H1 (cell line): ENCODE measurements at regions not wholly inside any gene's neighbourhood (a gene's known extent, or its start where the extent isn't known, plus 50 kb on each side); places are given as distances from the start of the nearest gene placed in this dataset.

Experiments
- CHD1 ChIP-seq: IDR thresholded peaks from 2 replicates; pipeline ENCODE4 v1.6.1; 2012; ENCODE audit warnings: low read depth, low read length, improper control_type of control experiment
- EGR1 ChIP-seq: IDR thresholded peaks from 2 replicates; pipeline ENCODE4 v1.6.1; 2011; ENCODE audit warnings: low read depth, low read length, borderline replicate concordance
- EZH2 ChIP-seq: fragments of 200-600 bp; sonication (generic); IDR thresholded peaks from 2 replicates; pipeline ENCODE4 v1.7.1; 2012; ENCODE audit warnings: low read depth, mild to moderate bottlenecking, moderate library complexity, low read length, inconsistent platforms; ENCODE audit not compliant: severe bottlenecking
- GTF2F1 ChIP-seq: IDR thresholded peaks from 2 replicates; pipeline ENCODE4 v1.6.1; 2012; ENCODE audit warnings: low read depth, low read length, improper control_type of control experiment, borderline replicate concordance
- MAFK ChIP-seq: IDR thresholded peaks from 2 replicates; pipeline ENCODE4 v1.6.1; 2012; ENCODE audit warnings: low read depth, mild to moderate bottlenecking, improper control_type of control experiment, low read length
- PHF8 ChIP-seq: fragments of 200-600 bp; sonication (generic); conservative IDR thresholded peaks from 2 replicates; pipeline ENCODE4 v1.7.1; 2012; ENCODE audit warnings: low read depth, mild to moderate bottlenecking, inconsistent platforms, low read length, moderate library complexity

DNA sequence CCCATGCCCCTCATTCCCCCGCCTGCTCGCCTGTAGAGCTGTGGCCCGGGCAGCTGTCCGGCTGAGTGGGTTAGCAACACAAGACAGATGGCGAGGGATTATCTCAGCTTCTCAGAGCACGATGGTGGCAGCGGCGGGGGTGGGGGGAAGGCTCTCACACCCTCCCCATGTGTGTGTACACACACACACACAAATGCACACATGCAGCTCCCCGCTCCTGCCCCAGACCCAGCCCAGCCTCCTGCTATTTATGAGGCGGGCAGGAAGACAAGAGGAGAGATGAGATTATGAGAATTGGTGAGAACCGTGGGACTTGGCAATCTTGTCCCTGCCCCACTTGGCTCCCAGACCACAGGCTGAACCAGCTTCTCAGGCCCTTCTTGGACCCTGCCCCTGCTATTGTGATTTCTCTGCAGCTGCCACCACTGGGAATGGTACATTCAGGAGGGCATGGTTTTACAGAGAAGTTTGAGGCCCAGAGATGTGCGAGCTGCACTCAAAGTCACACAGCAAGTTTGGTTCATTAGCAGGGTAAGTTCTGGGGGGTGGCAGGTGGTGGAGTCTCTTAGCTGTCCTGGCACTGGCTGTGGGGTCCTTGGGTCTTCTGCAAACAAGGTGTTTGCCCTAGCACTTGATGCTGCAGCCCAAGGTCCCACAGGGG, 51.0 kb upstream of the PSD2 start (continued):
- no peak for TF ChIP-seq GTF2F1
- TF ChIP-seq CHD1 = no peak
- no peak for TF ChIP-seq EGR1
- TF ChIP-seq PHF8 = no peak
- no peak for TF ChIP-seq MAFK
- no peak for TF ChIP-seq EZH2
